HL-60 (cell line): ENCODE measurements at regions not wholly inside any gene's neighbourhood (a gene's known extent, or its start where the extent isn't known, plus 50 kb on each side); places are given as distances from the start of the nearest gene placed in this dataset.

Experiments used
- POLR2AphosphoS5 ChIP-seq: IDR thresholded peaks from 2 replicates; pipeline ENCODE4 v1.6.1; 2012; ENCODE audit warnings: low read depth
- TF ChIP-seq, protein P1 (sequence below): IDR thresholded peaks from one replicate; pipeline ENCODE4 v1.5.1; 2011; ENCODE audit warnings: low read length, control low read depth, inconsistent platforms; ENCODE audit not compliant: insufficient read depth
- TF ChIP-seq, protein P2 (sequence below): IDR thresholded peaks from 2 replicates; pipeline ENCODE4 v1.6.1; 2012; ENCODE audit warnings: low read depth; ENCODE audit not compliant: insufficient replicate concordance

- TF ChIP-seq, protein P1, sequence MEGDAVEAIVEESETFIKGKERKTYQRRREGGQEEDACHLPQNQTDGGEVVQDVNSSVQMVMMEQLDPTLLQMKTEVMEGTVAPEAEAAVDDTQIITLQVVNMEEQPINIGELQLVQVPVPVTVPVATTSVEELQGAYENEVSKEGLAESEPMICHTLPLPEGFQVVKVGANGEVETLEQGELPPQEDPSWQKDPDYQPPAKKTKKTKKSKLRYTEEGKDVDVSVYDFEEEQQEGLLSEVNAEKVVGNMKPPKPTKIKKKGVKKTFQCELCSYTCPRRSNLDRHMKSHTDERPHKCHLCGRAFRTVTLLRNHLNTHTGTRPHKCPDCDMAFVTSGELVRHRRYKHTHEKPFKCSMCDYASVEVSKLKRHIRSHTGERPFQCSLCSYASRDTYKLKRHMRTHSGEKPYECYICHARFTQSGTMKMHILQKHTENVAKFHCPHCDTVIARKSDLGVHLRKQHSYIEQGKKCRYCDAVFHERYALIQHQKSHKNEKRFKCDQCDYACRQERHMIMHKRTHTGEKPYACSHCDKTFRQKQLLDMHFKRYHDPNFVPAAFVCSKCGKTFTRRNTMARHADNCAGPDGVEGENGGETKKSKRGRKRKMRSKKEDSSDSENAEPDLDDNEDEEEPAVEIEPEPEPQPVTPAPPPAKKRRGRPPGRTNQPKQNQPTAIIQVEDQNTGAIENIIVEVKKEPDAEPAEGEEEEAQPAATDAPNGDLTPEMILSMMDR: no peak
- no peak for TF ChIP-seq POLR2AphosphoS5
- TF ChIP-seq, protein P2, sequence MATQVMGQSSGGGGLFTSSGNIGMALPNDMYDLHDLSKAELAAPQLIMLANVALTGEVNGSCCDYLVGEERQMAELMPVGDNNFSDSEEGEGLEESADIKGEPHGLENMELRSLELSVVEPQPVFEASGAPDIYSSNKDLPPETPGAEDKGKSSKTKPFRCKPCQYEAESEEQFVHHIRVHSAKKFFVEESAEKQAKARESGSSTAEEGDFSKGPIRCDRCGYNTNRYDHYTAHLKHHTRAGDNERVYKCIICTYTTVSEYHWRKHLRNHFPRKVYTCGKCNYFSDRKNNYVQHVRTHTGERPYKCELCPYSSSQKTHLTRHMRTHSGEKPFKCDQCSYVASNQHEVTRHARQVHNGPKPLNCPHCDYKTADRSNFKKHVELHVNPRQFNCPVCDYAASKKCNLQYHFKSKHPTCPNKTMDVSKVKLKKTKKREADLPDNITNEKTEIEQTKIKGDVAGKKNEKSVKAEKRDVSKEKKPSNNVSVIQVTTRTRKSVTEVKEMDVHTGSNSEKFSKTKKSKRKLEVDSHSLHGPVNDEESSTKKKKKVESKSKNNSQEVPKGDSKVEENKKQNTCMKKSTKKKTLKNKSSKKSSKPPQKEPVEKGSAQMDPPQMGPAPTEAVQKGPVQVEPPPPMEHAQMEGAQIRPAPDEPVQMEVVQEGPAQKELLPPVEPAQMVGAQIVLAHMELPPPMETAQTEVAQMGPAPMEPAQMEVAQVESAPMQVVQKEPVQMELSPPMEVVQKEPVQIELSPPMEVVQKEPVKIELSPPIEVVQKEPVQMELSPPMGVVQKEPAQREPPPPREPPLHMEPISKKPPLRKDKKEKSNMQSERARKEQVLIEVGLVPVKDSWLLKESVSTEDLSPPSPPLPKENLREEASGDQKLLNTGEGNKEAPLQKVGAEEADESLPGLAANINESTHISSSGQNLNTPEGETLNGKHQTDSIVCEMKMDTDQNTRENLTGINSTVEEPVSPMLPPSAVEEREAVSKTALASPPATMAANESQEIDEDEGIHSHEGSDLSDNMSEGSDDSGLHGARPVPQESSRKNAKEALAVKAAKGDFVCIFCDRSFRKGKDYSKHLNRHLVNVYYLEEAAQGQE: no peak
Observed at GRCh38 chr2:21420553-21421335, 297.0 kb downstream of the TDRD15 start.
